ENCODE measurements at regions not wholly inside any gene's neighbourhood (a gene's known extent, or its start where the extent isn't known, plus 50 kb on each side); places are given as distances from the start of the nearest gene placed in this dataset.
"Not testable (repeated sequence)": the region's sequence is repeated elsewhere in the genome, so short reads cannot be mapped to it uniquely, and the experiment has no call there.

GRCh38 chr13:75959861-75960481 is 323.8 kb downstream of the LMO7 start:
- no peak overlapping the region for H3K9ac ChIP-seq
- WGBS, 2 experiments (ENCODE audit: low coverage in 1 of 2, low lambda C conversion rate in 2 of 2, missing lambda C conversion rate in 2 of 2) = 22 to 27% methylated on average over 3 of the region's 3 CpGs
- in situ Hi-C loops (cut with MboI) = no loop called here
- no peaks in the 10 kb centered on the region for H3K4me1 ChIP-seq (ENCODE audit: insufficient read depth)
- 0 out of 2 replicates have a peak, but pooled peaks cover 3% of the 10 kb centered on the region for H3K27me3 ChIP-seq (replicated peaks; ENCODE audit: insufficient read depth)
- no peaks in the 10 kb centered on the region for H4K20me1 ChIP-seq (ENCODE audit: insufficient read depth)
- H3K36me3 ChIP-seq (ENCODE audit: low read depth) = no peaks in the 10 kb centered on the region
- H3K27ac ChIP-seq = no peak overlapping the region
- H3K4me3 ChIP-seq = no peak overlapping the region
- no peak for DNase-seq
- TF ChIP-seq EZH2phosphoT487 (IDR thresholded peaks at IDR 0.05; ENCODE audit: insufficient read depth, low read depth) (no peak), EZH2 (IDR thresholded peaks at IDR 0.05; ENCODE audit: insufficient read depth, poor library complexity, severe bottlenecking) (no peak)
- H3F3A ChIP-seq (ENCODE audit: insufficient read depth) = no peaks in the 10 kb centered on the region
- H3K9me2 ChIP-seq (ENCODE audit: insufficient read depth) = no peaks in the 10 kb centered on the region
- no peak overlapping the region for H2AFZ ChIP-seq
- H3K4me2 ChIP-seq (ENCODE audit: unreplicated experiment) = no peak overlapping the region
- H3K79me2 ChIP-seq (ENCODE audit: insufficient read depth) = no peaks in the 10 kb centered on the region
- no peaks in the 10 kb centered on the region for H3K9me3 ChIP-seq (ENCODE audit: low read depth)

DNA sequence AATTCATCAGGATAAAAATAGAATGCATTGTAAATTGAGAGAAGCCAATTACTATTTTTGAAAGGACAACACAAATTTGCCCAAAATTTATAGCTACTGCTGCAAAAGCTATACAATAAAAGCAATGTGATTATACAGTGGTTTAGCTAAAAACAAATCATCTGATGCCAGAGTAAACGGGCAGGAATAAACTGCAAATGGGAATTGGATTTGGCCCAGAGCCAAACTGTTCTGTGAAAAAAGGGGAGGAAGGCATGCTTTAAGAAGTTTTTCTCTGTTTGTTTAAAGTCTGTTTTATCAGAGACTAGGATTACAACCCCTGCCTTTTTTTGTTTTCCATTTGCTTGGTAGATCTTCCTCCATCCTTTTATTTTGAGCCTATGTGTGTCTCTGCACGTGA is 317.5 kb downstream of the LMO7 start:
- H3K4me3 ChIP-seq; DNase-seq; H3K27ac ChIP-seq; H2AFZ ChIP-seq; H3K4me1 ChIP-seq (ENCODE audit: insufficient read depth); H3K79me2 ChIP-seq (ENCODE audit: insufficient read depth); H3F3A ChIP-seq (ENCODE audit: insufficient read depth); H4K20me1 ChIP-seq (ENCODE audit: insufficient read depth); H3K9ac ChIP-seq; H3K9me2 ChIP-seq (ENCODE audit: insufficient read depth); H3K36me3 ChIP-seq (ENCODE audit: low read depth); H3K9me3 ChIP-seq (ENCODE audit: low read depth); H3K27me3 ChIP-seq (replicated peaks; ENCODE audit: insufficient read depth); H3K4me2 ChIP-seq (ENCODE audit: unreplicated experiment); in situ Hi-C loops (cut with MboI): not testable (repeated sequence)
- WGBS, 2 experiments (ENCODE audit: low coverage in 1 of 2, low lambda C conversion rate in 2 of 2, missing lambda C conversion rate in 2 of 2) = 29 to 34% methylated on average over 2 of the region's 2 CpGs

DNA sequence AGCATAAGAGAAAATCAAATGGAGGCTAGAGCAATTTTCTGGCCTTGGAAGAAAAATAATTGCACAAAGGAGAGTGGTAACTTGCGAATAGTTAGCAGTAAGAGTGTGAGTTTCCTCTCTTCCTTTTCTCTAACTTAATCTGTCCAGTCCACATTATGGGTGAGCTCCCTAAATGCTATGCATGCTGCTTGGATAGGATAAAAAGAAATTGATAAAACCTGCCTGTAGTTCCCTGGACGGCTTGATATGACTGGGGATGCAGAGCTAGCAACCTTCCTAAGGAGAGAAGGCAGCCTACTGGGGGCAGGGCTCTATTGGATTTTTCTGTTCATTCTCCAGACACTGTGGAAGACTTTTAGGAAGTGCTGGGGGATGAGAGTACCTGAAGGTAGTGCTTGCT is 311.3 kb downstream of the LMO7 start:
- no peaks in the 10 kb centered on the region for H3K36me3 ChIP-seq (ENCODE audit: low read depth)
- in situ Hi-C loops (cut with MboI) = no loop called here
- no peak overlapping the region for H3K4me3 ChIP-seq
- no peaks in the 10 kb centered on the region for H3K4me1 ChIP-seq (ENCODE audit: insufficient read depth)
- H3F3A ChIP-seq (ENCODE audit: insufficient read depth) = no peaks in the 10 kb centered on the region
- no peak overlapping the region for H3K27ac ChIP-seq
- H3K4me2 ChIP-seq (ENCODE audit: unreplicated experiment) = no peak overlapping the region
- H3K9ac ChIP-seq = no peak overlapping the region
- WGBS, 2 experiments (ENCODE audit: low coverage in 1 of 2, low lambda C conversion rate in 2 of 2, missing lambda C conversion rate in 2 of 2) = 69 to 79% methylated on average over 2 of the region's 2 CpGs
- TF ChIP-seq EZH2phosphoT487 (IDR thresholded peaks at IDR 0.05; ENCODE audit: insufficient read depth, low read depth) (no peak), EZH2 (IDR thresholded peaks at IDR 0.05; ENCODE audit: insufficient read depth, poor library complexity, severe bottlenecking) (no peak)
- no peaks in the 10 kb centered on the region; the same call in 1 of the 2 replicates for H3K27me3 ChIP-seq (replicated peaks; ENCODE audit: insufficient read depth)
- H2AFZ ChIP-seq = no peak overlapping the region
- no peaks in the 10 kb centered on the region for H3K9me3 ChIP-seq (ENCODE audit: low read depth)
- no peak for DNase-seq
- no peaks in the 10 kb centered on the region for H4K20me1 ChIP-seq (ENCODE audit: insufficient read depth)
- H3K79me2 ChIP-seq (ENCODE audit: insufficient read depth) = no peaks in the 10 kb centered on the region
- no peaks in the 10 kb centered on the region; the same call in 1 of the 2 replicates for H3K9me2 ChIP-seq (ENCODE audit: insufficient read depth)

DNA sequence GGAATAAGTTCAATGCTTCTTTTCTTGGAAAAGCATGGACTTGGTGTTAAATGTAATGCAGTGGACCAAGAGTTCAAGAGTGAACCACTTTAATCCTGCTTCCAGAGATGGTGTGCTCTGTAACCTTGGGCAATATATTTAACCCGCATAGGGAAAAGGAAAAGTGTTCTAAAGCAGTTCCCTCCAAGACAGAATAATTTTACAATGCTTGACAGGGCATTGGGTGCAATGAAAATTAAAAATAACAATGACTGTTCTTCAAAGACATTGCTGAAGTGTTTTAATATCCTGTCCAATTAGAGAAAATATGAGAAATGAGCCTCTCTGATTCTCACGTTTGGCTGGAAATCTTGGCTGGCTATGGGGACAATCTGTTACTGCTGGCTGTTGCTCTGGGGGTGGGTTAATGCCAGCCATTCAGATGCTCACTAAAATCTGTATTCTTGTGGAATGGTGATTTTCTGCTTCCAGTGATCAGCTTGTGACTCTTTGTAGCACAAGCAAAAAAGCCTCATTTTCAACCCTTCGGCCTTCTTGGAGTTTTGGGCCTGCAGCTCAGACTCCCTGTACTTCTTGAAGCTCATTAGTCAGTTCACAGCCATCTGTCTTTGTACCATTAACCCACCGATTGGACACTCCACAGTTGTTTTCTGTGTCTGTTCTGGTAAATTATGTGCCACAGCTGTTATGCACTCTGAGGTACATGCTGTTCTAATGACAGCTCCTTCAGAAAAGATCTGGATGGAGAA is 310.6 kb downstream of the LMO7 start:
- Histone ChIP-seq H3K27me3 (replicated peaks; ENCODE audit: insufficient read depth) (no peaks in the 10 kb centered on the region; the same call in 1 of the 2 replicates), H2AFZ (no peak overlapping the region), H4K20me1 (ENCODE audit: insufficient read depth) (no peaks in the 10 kb centered on the region), H3K36me3 (ENCODE audit: low read depth) (no peaks in the 10 kb centered on the region), H3K9me2 (ENCODE audit: insufficient read depth) (no peaks in the 10 kb centered on the region; the same call in 1 of the 2 replicates), H3K79me2 (ENCODE audit: insufficient read depth) (no peaks in the 10 kb centered on the region), H3K4me2 (ENCODE audit: unreplicated experiment) (no peak overlapping the region), H3K9me3 (ENCODE audit: low read depth) (no peaks in the 10 kb centered on the region), H3F3A (ENCODE audit: insufficient read depth) (no peaks in the 10 kb centered on the region), H3K9ac (no peak overlapping the region), H3K27ac (no peak overlapping the region), H3K4me3 (no peak overlapping the region), H3K4me1 (ENCODE audit: insufficient read depth) (no peaks in the 10 kb centered on the region)
- TF ChIP-seq EZH2 (IDR thresholded peaks at IDR 0.05; ENCODE audit: insufficient read depth, poor library complexity, severe bottlenecking) = no peak
- TF ChIP-seq EZH2phosphoT487 (IDR thresholded peaks at IDR 0.05; ENCODE audit: insufficient read depth, low read depth) = no peak
- in situ Hi-C loops (cut with MboI) = no loop called here
- WGBS, 2 experiments (ENCODE audit: low coverage in 1 of 2, low lambda C conversion rate in 2 of 2, missing lambda C conversion rate in 2 of 2) = 1 to 3% methylated on average over 4 of the region's 4 CpGs
- DNase-seq = no peak
